ENCODE measurements at regions not wholly inside any gene's neighbourhood (a gene's known extent, or its start where the extent isn't known, plus 50 kb on each side); places are given as distances from the start of the nearest gene placed in this dataset.
"Not testable (repeated sequence)": the region's sequence is repeated elsewhere in the genome, so short reads cannot be mapped to it uniquely, and the experiment has no call there.

DNA sequence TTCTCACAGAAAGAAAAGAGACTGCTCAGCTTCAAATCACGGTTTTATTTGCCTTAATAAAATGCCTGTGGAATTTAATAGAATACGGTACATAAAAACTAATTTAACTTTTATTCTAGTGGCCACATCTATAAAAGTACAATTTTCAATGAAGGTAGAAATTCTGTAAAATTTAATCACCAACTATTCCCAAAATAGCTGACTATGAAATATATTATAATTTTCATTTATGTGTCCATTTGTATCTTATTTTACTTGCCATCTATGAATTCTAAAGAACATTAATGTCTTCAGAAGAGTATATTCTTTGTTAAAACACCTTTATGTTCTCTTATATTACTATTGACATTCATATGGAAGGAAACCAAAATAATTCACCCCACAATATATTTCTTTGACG lies 192.6 kb downstream of the BTBD3 start:
- no peak for DNase-seq (ENCODE audit: extremely low read depth in 1 of 11, low read depth in 9 of 11, low spot score in 4 of 11)

DNA sequence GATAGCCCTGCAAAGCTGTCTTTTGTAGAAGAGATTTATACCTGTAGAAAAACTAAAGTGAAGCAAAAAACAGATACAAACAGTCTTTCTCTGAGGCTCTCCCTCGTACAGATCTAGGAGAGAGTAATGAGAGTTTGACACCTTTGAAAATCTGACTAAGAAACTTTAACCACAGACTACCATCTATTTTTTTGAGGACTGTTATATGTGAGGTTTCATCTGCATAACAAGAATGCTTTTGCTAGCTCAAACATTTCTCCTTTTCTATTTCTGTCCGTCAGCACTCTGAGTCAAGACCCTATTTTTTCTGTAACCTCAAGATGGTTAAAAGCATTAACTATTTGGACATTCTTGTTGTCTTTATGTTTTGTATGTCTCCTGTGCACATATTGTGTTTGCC lies 193.0 kb downstream of the BTBD3 start:
- no peak for DNase-seq (ENCODE audit: extremely low read depth in 1 of 11, low read depth in 9 of 11, low spot score in 4 of 11)

- no peak for DNase-seq (ENCODE audit: extremely low read depth in 1 of 11, low read depth in 9 of 11, low spot score in 4 of 11)
Measured at GRCh38 chr20:12111431-12112088, 193.9 kb downstream of the BTBD3 start.

DNA sequence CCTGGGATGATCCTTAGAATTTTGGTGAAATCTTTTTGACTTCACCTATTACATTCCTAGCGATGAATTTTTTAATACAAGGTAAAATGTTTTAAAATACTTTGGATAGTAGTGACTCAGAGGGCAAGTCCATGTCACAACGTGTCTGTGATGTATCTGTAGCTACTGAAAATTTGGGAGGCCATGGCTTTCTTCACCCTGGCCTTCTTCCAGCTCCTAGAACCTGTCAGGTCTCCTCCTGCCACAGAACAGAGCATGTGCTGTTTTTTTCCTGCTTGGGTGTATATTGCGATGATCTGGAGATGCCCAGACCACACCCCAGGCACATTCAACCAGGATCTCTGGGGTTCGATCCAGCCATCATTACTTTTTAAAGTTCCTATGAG lies 194.4 kb downstream of the BTBD3 start:
- no peak for DNase-seq (ENCODE audit: extremely low read depth in 1 of 11, low read depth in 9 of 11, low spot score in 4 of 11)

- no peak for DNase-seq (ENCODE audit: extremely low read depth in 1 of 11, low read depth in 9 of 11, low spot score in 4 of 11)
Measured at GRCh38 chr20:12112665-12113064, 195.0 kb downstream of the BTBD3 start.

DNA sequence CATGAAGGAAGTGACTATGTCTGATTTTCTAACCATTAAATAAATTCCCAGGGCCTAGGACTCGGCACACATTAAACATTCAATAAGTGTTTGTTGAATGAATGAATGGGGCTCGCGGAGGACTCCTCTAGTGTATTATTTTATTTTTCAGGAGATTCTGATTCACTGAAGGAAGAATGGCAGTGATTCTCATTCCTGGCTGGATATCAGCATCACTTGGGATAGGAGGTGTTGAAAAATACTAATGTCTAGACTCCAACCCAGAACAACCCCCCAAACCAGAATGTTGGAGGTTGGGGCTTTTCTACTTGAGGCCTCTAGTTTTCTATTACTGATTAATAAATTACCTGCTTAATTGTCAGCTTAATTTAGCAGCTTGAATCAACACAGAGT lies 195.4 kb downstream of the BTBD3 start:
- DNase-seq (ENCODE audit: extremely low read depth in 1 of 11, low read depth in 9 of 11, low spot score in 4 of 11), result no peak

DNA sequence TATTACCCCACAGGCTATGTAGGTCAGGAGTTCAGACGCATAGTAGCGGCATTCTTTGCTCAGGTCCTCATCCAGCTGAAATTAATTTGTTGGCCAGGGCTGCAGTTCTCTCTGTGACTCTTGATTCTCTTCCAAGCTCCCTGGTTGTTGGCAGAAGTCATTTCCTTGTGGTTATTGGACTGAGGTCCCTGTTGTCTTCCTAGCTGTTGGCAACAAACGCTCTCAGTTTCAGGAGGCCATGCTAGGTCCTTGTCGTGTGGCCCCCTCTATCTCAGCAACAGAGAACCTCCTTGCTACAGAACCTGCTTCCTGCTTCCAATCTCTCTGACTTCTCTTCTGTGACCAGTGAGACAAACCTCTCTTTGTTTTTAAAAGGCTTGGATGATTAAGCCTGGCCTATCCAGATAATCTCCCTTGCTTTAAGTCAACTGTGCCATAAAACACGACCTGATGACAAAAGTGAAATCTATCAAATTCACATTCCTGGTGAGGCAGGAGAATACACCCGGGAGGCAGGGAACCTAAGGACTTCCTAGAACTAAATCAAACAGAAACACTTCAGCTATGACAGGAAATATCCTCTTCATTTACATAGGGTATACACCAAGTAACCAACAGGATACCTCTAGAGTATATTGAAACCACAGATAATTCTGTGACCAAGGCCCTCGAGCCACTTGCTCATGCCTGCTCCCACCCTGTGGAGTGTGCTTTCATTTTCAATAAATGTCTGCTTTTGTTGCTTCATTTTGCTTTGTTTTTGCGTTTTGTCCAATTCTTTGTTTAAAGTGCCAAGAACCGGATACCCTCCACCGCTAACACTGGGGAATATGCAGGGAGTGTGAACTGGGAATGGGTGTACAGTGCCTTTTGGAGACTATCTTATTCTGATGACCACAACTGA lies 196.0 kb downstream of the BTBD3 start:
- DNase-seq (ENCODE audit: extremely low read depth in 1 of 11, low read depth in 9 of 11, low spot score in 4 of 11), result no peak

GRCh38 chr20:12129114-12129513 lies 211.4 kb downstream of the BTBD3 start:
- DNase-seq (ENCODE audit: extremely low read depth in 1 of 11, low read depth in 9 of 11, low spot score in 4 of 11), result not testable (repeated sequence)

DNA sequence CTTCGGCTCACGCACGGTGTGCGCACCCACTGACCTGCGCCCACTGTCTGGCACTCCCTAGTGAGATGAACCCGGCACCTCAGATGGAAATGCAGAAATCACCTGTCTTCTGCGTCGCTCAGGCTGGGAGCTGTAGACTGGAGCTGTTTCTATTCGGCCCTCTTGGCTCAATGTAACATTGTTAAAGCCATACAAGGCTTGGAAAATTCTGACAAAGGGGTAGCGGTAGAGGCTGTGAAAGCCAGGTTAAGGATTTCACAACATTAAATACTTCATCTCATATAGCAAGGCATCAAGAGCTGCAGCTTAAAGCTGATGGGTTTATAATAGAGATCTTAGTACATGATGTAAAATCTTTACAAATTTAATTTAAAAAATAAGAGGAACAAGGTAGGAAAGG lies 211.8 kb downstream of the BTBD3 start:
- not testable (repeated sequence) for DNase-seq (ENCODE audit: extremely low read depth in 1 of 11, low read depth in 9 of 11, low spot score in 4 of 11)

DNA sequence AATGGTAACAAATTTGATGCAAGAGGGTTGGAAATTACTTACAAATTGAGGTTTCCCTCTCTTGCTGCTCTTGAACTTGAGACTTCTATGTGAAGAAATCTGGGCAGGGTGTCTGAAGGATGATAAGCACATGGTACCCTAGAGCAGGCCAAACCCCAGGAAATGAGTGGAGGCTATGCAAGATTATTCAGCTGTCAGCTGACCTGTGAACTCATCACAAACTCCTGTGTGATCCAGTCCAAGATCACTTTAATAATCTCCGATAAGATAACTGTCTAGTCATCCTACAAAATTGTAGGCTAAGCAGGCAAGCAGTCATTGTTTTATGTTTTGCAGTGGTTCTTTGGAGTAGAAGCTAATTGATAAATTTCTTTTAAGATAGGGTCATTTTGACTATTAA lies 213.1 kb downstream of the BTBD3 start:
- no peak for DNase-seq (ENCODE audit: extremely low read depth in 1 of 11, low read depth in 9 of 11, low spot score in 4 of 11)

- no peak for DNase-seq (ENCODE audit: extremely low read depth in 1 of 11, low read depth in 9 of 11, low spot score in 4 of 11)
Measured at GRCh38 chr20:12133553-12133952, 215.9 kb downstream of the BTBD3 start.

DNA sequence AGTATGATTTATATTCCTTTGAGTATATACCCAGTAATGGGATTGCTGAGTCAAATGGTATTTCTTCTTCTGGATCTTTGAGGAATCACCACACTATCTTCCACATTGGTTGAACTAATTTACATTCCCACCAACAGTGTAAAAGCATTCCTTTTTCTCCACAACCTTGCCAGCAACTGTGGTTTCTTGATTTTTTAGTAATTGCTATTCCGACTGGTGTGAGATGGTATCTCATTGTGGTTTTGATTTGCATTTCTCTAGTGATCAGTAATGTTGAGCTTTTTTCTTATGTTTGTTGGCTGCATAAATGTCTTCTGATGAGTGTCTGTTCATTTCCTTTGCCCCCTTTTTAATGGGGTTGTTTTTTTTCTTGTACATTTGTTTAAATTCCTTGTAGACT lies 228.3 kb downstream of the BTBD3 start:
- not testable (repeated sequence) for DNase-seq (ENCODE audit: extremely low read depth in 1 of 11, low read depth in 9 of 11, low spot score in 4 of 11)

DNA sequence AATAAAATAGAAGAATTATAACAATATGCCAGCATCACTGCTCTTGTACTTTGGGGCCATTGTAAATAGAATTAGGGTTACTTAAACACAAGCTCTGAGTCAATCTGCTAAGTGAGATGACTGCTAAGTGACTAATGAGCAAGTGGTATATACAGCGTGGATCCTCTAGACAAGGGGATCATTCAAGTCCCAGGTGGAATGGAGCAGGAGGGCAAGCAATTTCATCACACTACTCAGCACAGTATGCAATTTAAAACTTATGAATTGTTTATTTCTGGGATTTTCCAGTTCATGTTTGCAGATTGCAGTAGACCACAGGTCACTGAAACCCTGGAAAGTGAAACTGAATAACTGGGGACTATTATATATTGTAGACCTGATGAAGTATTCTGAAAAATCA lies 235.3 kb downstream of the BTBD3 start:
- no peak for DNase-seq (ENCODE audit: extremely low read depth in 1 of 11, low read depth in 9 of 11, low spot score in 4 of 11)

DNA sequence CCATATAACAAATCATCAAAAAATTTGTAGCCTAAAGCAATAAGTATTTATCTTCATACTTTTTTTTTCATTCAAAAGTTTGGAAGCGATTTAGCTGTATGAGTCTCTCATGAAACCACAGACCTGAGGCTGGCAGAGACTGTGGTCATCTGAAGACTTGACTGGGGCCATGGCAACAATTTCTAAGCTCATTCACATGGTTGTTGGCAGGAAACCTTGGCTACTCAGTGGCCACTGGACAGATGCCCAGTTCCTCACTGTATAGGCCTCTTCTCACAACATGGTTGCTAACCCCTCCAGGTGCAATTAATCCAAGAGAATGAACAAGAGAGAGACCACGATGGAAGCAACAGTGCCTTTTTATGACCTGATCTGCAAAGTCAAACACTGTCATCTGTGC lies 235.9 kb downstream of the BTBD3 start:
- DNase-seq (ENCODE audit: extremely low read depth in 1 of 11, low read depth in 9 of 11, low spot score in 4 of 11), result no peak

- no peak for DNase-seq (ENCODE audit: extremely low read depth in 1 of 11, low read depth in 9 of 11, low spot score in 4 of 11)
Measured at GRCh38 chr20:12156252-12156651, 238.6 kb downstream of the BTBD3 start.

- DNase-seq (ENCODE audit: extremely low read depth in 1 of 11, low read depth in 9 of 11, low spot score in 4 of 11), result no peak
Measured at GRCh38 chr20:12159261-12159660, 241.6 kb downstream of the BTBD3 start.

DNA sequence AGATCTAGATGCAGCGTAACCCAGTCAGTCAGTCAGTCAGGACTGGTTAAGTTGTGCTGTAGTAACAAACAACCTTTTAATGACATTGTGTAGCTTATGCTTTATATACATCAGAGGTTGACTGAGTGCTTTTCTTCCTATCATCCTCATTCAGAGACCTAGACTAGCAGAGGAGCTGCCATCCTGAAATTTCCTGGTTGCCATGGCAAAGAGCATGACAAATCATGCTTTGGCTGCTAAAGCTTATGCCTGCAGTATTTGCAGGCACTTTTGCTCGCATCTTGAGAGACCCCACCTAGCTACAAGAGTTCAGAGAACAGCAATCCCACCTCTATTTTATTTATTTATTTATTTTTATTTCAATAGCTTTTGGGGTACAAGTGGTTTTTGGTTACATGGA lies 244.0 kb downstream of the BTBD3 start:
- no peak for DNase-seq (ENCODE audit: extremely low read depth in 1 of 11, low read depth in 9 of 11, low spot score in 4 of 11)

DNA sequence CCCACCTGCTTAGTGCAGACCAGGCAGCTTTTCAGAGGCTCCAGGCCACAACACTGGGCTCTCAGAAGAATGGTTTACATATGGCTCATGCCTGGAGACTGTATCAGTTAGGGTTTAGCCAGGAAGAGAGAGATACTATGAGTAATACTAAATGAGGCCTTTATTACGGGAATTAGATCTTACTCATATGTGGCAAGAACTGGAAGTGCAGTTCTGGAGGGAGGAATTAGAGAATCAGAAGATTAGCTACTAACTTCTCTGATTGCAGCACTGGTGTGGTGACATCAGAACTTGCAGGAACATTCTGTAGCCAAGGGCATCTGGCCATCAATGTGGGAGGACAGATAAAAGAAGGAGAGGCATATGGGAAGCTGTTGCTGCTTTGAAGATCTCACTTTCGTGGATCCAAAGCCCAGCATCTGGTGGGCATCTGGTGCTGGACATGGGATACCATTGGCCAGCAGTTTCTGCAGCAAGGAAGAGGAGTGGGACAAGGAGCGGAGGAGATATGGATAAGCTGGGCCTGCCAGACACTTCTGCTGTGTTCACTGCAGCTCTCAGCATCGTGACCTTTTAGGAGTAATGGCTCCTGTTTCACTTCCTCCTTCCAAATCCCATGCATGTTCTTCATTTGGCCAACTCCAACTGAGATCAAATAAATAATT lies 248.5 kb downstream of the BTBD3 start:
- DNase-seq (ENCODE audit: extremely low read depth in 1 of 11, low read depth in 9 of 11, low spot score in 4 of 11), result no peak

DNA sequence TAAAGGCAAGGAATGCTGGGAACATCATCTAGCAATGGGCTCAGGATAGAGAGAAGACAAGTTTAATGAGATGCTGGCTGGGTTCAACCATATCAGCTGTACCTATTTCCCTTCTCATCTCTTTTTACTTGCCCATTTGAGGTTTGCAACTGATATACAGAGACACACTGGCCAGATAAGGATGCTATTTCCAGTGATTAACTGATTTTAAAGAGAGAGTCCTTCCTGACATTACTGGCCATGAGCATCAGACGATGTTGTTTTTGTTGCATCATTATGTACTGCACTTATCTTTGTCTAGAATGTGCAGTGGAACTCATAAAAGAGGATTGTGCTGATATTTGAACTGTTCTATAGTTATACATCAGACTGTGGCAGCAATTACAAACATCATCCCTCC lies 252.7 kb downstream of the BTBD3 start:
- DNase-seq (ENCODE audit: extremely low read depth in 1 of 11, low read depth in 9 of 11, low spot score in 4 of 11), result no peak

- DNase-seq (ENCODE audit: extremely low read depth in 1 of 11, low read depth in 9 of 11, low spot score in 4 of 11), result no peak
Measured at GRCh38 chr20:12171923-12172524, 254.3 kb downstream of the BTBD3 start.
